ENCODE measurements at regions not wholly inside any gene's neighbourhood (a gene's known extent, or its start where the extent isn't known, plus 50 kb on each side); places are given as distances from the start of the nearest gene placed in this dataset.

DNA sequence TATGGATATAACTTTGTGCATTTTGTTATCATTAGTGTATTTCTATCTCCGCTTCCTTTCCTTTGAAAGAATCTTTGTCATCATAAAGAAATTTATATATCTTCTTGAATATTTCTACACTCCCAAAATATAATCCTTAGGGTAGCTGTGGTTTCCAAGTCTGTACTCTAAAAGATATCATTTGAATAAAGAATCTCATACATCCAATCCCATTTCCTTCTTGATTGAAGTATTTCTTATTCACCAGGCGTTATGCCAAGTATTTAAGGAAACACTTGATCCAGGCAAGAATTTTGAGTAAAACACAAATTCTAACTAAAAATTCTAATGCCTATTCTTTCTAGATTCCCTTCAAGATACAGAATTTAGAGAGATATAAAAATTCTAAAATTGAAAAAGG is 821.8 kb downstream of the GALC start:
- peaks cover 21% of the 10 kb centered on the region for H3K4me1 Mint-ChIP-seq
- no peaks in the 10 kb centered on the region for H3K79me2 ChIP-seq (replicated peaks; ENCODE audit: insufficient read depth)
- no peak overlapping the region for H2AFZ ChIP-seq
- H3K4me2 ChIP-seq, result no peak overlapping the region
- H4K20me1 ChIP-seq (replicated peaks; ENCODE audit: insufficient read depth), result no peaks in the 10 kb centered on the region
- DNase-seq (ENCODE audit: low spot score) (no peak), ATAC-seq (no peak)
- H3K27ac ChIP-seq (ENCODE audit: low read depth), result no peak overlapping the region
- no peaks in the 10 kb centered on the region for H3K27me3 ChIP-seq (ENCODE audit: insufficient read depth)
- no peaks in the 10 kb centered on the region for H3F3A ChIP-seq (replicated peaks; ENCODE audit: low read depth)
- H3K27me3 Mint-ChIP-seq (ENCODE audit: insufficient read depth, low read depth, poor library complexity), result no peaks in the 10 kb centered on the region
- no peak overlapping the region for H3K27ac Mint-ChIP-seq
- peaks cover 17% of the 10 kb centered on the region for H3K4me1 ChIP-seq (ENCODE audit: insufficient read depth)
- peaks cover 3% of the 10 kb centered on the region; the same call in 1 of the 3 replicates for H3K9me3 Mint-ChIP-seq
- TF ChIP-seq, protein P1, sequence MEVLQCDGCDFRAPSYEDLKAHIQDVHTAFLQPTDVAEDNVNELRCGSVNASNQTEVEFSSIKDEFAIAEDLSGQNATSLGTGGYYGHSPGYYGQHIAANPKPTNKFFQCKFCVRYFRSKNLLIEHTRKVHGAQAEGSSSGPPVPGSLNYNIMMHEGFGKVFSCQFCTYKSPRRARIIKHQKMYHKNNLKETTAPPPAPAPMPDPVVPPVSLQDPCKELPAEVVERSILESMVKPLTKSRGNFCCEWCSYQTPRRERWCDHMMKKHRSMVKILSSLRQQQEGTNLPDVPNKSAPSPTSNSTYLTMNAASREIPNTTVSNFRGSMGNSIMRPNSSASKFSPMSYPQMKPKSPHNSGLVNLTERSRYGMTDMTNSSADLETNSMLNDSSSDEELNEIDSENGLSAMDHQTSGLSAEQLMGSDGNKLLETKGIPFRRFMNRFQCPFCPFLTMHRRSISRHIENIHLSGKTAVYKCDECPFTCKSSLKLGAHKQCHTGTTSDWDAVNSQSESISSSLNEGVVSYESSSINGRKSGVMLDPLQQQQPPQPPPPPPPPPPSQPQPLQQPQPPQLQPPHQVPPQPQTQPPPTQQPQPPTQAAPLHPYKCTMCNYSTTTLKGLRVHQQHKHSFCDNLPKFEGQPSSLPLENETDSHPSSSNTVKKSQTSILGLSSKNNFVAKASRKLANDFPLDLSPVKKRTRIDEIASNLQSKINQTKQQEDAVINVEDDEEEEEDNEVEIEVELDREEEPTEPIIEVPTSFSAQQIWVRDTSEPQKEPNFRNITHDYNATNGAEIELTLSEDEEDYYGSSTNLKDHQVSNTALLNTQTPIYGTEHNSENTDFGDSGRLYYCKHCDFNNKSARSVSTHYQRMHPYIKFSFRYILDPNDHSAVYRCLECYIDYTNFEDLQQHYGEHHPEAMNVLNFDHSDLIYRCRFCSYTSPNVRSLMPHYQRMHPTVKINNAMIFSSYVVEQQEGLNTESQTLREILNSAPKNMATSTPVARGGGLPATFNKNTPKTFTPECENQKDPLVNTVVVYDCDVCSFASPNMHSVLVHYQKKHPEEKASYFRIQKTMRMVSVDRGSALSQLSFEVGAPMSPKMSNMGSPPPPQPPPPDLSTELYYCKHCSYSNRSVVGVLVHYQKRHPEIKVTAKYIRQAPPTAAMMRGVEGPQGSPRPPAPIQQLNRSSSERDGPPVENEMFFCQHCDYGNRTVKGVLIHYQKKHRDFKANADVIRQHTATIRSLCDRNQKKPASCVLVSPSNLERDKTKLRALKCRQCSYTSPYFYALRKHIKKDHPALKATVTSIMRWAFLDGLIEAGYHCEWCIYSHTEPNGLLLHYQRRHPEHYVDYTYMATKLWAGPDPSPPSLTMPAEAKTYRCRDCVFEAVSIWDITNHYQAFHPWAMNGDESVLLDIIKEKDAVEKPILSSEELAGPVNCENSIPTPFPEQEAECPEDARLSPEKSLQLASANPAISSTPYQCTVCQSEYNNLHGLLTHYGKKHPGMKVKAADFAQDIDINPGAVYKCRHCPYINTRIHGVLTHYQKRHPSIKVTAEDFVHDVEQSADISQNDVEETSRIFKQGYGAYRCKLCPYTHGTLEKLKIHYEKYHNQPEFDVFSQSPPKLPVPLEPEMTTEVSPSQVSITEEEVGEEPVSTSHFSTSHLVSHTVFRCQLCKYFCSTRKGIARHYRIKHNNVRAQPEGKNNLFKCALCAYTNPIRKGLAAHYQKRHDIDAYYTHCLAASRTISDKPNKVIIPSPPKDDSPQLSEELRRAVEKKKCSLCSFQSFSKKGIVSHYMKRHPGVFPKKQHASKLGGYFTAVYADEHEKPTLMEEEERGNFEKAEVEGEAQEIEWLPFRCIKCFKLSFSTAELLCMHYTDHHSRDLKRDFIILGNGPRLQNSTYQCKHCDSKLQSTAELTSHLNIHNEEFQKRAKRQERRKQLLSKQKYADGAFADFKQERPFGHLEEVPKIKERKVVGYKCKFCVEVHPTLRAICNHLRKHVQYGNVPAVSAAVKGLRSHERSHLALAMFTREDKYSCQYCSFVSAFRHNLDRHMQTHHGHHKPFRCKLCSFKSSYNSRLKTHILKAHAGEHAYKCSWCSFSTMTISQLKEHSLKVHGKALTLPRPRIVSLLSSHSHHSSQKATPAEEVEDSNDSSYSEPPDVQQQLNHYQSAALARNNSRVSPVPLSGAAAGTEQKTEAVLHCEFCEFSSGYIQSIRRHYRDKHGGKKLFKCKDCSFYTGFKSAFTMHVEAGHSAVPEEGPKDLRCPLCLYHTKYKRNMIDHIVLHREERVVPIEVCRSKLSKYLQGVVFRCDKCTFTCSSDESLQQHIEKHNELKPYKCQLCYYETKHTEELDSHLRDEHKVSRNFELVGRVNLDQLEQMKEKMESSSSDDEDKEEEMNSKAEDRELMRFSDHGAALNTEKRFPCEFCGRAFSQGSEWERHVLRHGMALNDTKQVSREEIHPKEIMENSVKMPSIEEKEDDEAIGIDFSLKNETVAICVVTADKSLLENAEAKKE (CRISPR knock-in tag; IDR thresholded peaks at IDR 0.05), result no peak
- TF ChIP-seq EZH2phosphoT487 (IDR thresholded peaks at IDR 0.05; ENCODE audit: unreplicated experiment), result no peak
- TF ChIP-seq, protein P2, sequence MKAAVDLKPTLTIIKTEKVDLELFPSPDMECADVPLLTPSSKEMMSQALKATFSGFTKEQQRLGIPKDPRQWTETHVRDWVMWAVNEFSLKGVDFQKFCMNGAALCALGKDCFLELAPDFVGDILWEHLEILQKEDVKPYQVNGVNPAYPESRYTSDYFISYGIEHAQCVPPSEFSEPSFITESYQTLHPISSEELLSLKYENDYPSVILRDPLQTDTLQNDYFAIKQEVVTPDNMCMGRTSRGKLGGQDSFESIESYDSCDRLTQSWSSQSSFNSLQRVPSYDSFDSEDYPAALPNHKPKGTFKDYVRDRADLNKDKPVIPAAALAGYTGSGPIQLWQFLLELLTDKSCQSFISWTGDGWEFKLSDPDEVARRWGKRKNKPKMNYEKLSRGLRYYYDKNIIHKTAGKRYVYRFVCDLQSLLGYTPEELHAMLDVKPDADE (IDR thresholded peaks at IDR 0.05), result no peak
- TF ChIP-seq NANOG (IDR thresholded peaks at IDR 0.05; ENCODE audit: borderline replicate concordance), result no peak
- no peak for TF ChIP-seq JUNB (IDR thresholded peaks at IDR 0.05; ENCODE audit: unreplicated experiment)
- no peak for TF ChIP-seq EZH2 (IDR thresholded peaks at IDR 0.05; ENCODE audit: low read depth, unreplicated experiment)
- no peak for TF ChIP-seq CTCF (conservative IDR thresholded peaks at IDR 0.05; ENCODE audit: low read depth in 2 of 2)
- no peak for TF ChIP-seq REST (IDR thresholded peaks at IDR 0.05; ENCODE audit: unreplicated experiment)
- no peak for TF ChIP-seq POLR2AphosphoS5 (IDR thresholded peaks at IDR 0.05; ENCODE audit: low read depth)
- no peaks in the 10 kb centered on the region for H3K36me3 ChIP-seq (ENCODE audit: insufficient read depth)
- peaks cover 12% of the 10 kb centered on the region for H3K36me3 Mint-ChIP-seq (ENCODE audit: low read depth)
- H3K4me3 Mint-ChIP-seq, result no peak overlapping the region
- no peak overlapping the region for H3K4me3 ChIP-seq
- H3K9me2 ChIP-seq (ENCODE audit: insufficient read depth), result peaks cover 13% of the 10 kb centered on the region; the same call in 1 of the 2 replicates

Data from GM23338 (cell line).